ENCODE measurements at regions not wholly inside any gene's neighbourhood (a gene's known extent, or its start where the extent isn't known, plus 50 kb on each side); places are given as distances from the start of the nearest gene placed in this dataset.

GRCh38 chrX:92351511-92351910 is 572.3 kb downstream of the PCDH11X start:
- Mint-ChIP-seq H3K36me3 (no peaks in the 10 kb centered on the region), H3K4me1 (no peaks in the 10 kb centered on the region), H3K27ac (no peak overlapping the region), H3K27me3 (ENCODE audit: low read depth in 3 of 3) (no peaks in the 10 kb centered on the region), H3K9me3 (no peaks in the 10 kb centered on the region), H3K4me3 (no peak overlapping the region)
- Histone ChIP-seq H3K4me2 (replicated peaks; ENCODE audit: extremely low read depth, low read length, poor library complexity, severe bottlenecking) (no peak overlapping the region), H3K27me3 (ENCODE audit: control insufficient read depth in 2 of 2, insufficient read depth in 2 of 2, low read length in 2 of 2) (no peaks in the 10 kb centered on the region), H3K9ac (ENCODE audit: insufficient read depth, low read length, poor library complexity, severe bottlenecking) (no peak overlapping the region), H3K79me2 (ENCODE audit: insufficient read depth, low read length) (no peaks in the 10 kb centered on the region), H4K20me1 (ENCODE audit: insufficient read depth, low read length) (no peaks in the 10 kb centered on the region), H2AFZ (ENCODE audit: insufficient read depth, low read depth, low read length, poor library complexity, severe bottlenecking) (no peak overlapping the region), H3K4me3 (replicated peaks in 1 of 3; ENCODE audit: low read depth in 2 of 3, low read length in 3 of 3) (no peak overlapping the region), H3K36me3 (replicated peaks in 1 of 2; ENCODE audit: control insufficient read depth in 1 of 2, insufficient read depth in 2 of 2, low read length in 2 of 2) (no peaks in the 10 kb centered on the region), H3K27ac (ENCODE audit: low read depth in 1 of 2, low read length in 2 of 2) (no peak overlapping the region), H3K9me3 (replicated peaks in 1 of 2; ENCODE audit: control insufficient read depth in 1 of 2, insufficient read depth in 1 of 2, low read length in 2 of 2) (no peaks in the 10 kb centered on the region), H3K4me1 (ENCODE audit: control insufficient read depth in 1 of 2, insufficient read depth in 2 of 2, low read length in 2 of 2) (no peaks in the 10 kb centered on the region)
- intact Hi-C loops (cut with micrococcal nuclease), result no loop called here
- no CpG with 5 or more reads among the region's 2 CpGs for whole genome bisulfite sequencing (ENCODE audit: insufficient coverage)
- DNase-seq, result no peak
- TF ChIP-seq, protein P1, sequence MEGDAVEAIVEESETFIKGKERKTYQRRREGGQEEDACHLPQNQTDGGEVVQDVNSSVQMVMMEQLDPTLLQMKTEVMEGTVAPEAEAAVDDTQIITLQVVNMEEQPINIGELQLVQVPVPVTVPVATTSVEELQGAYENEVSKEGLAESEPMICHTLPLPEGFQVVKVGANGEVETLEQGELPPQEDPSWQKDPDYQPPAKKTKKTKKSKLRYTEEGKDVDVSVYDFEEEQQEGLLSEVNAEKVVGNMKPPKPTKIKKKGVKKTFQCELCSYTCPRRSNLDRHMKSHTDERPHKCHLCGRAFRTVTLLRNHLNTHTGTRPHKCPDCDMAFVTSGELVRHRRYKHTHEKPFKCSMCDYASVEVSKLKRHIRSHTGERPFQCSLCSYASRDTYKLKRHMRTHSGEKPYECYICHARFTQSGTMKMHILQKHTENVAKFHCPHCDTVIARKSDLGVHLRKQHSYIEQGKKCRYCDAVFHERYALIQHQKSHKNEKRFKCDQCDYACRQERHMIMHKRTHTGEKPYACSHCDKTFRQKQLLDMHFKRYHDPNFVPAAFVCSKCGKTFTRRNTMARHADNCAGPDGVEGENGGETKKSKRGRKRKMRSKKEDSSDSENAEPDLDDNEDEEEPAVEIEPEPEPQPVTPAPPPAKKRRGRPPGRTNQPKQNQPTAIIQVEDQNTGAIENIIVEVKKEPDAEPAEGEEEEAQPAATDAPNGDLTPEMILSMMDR (IDR thresholded peaks at IDR 0.05), result no peak

All from CD14-positive monocyte (primary cell).